GM12892 (cell line): ENCODE measurements at regions not wholly inside any gene's neighbourhood (a gene's known extent, or its start where the extent isn't known, plus 50 kb on each side); places are given as distances from the start of the nearest gene placed in this dataset.
A peak's percentile ranks its signal among the peaks of the same experiment; 100 is the strongest.

Experiments
- DNase-seq: peaks from one replicate; pipeline ENCODE4 v3.0.0; 2011; ENCODE audit not compliant: insufficient read length
- FAIRE-seq: peaks from 2 replicates; lab custom pipeline; 2011; peaks lifted over from hg19 to GRCh38; lab: Jason Lieb, UNC
- POLR2A ChIP-seq: IDR thresholded peaks from 2 replicates; pipeline ENCODE4 v1.6.1; 2011; ENCODE audit warnings: low read depth, low read length, control low read depth
- POLR2AphosphoS5 ChIP-seq: IDR thresholded peaks from 2 replicates; pipeline ENCODE4 v1.6.1; 2011; ENCODE audit warnings: low read depth, low read length, control low read depth
- TAF1 ChIP-seq: IDR thresholded peaks from 2 replicates; pipeline ENCODE4 v1.6.1; 2011; ENCODE audit warnings: low read depth, mild to moderate bottlenecking, control low read depth, low read length, borderline replicate concordance

- DNase-seq, result no peak
- TF ChIP-seq TAF1, result no peak
- TF ChIP-seq POLR2A, result no peak
- TF ChIP-seq POLR2AphosphoS5, result no peak
- peak; percentile 74 for FAIRE-seq
Observed at GRCh38 chr5:5044247-5044840, 95.8 kb upstream of the ADAMTS16 start.

- FAIRE-seq (peak; percentile 24), DNase-seq (no peak)
- TF ChIP-seq TAF1 (no peak), POLR2A (no peak), POLR2AphosphoS5 (no peak)
Observed at GRCh38 chr5:5046680-5047502, 93.2 kb upstream of the ADAMTS16 start.

GRCh38 chr5:5050801-5051200 is 89.3 kb upstream of the ADAMTS16 start:
- no peak for DNase-seq
- FAIRE-seq, result no peak
- TF ChIP-seq POLR2AphosphoS5, result no peak
- no peak for TF ChIP-seq TAF1
- no peak for TF ChIP-seq POLR2A

- FAIRE-seq (no peak), DNase-seq (no peak)
- no peak for TF ChIP-seq POLR2A
Observed at GRCh38 chr5:5055712-5056111, 84.4 kb upstream of the ADAMTS16 start.

- TF ChIP-seq TAF1, result no peak
- no peak for TF ChIP-seq POLR2AphosphoS5
- TF ChIP-seq POLR2A, result no peak
- peak; percentile 40 for FAIRE-seq
Observed at GRCh38 chr5:5061836-5062235, 78.3 kb upstream of the ADAMTS16 start.

GRCh38 chr5:5062525-5063302 is 77.4 kb upstream of the ADAMTS16 start:
- no peak for DNase-seq
- no peak for FAIRE-seq
- TF ChIP-seq TAF1, result no peak
- TF ChIP-seq POLR2AphosphoS5, result no peak
- no peak for TF ChIP-seq POLR2A

More at GRCh38 chr5:5061836-5062235, 78.3 kb upstream of the ADAMTS16 start:
- no peak for DNase-seq

- DNase-seq (no peak), FAIRE-seq (peak; percentile 69)
- no peak for TF ChIP-seq TAF1
- TF ChIP-seq POLR2AphosphoS5, result no peak
Observed at GRCh38 chr5:5063533-5063953, 76.6 kb upstream of the ADAMTS16 start.

GRCh38 chr5:5065472-5065871 is 74.7 kb upstream of the ADAMTS16 start:
- FAIRE-seq (no peak), DNase-seq (no peak)
- TF ChIP-seq POLR2A (peak; percentile 4; the same call in 1 of the 2 replicates), POLR2AphosphoS5 (no peak)

- DNase-seq, result no peak
- TF ChIP-seq POLR2AphosphoS5 (no peak), POLR2A (no peak), TAF1 (no peak)
- FAIRE-seq, result peak; percentile 75
Observed at GRCh38 chr5:5066276-5067186, 73.6 kb upstream of the ADAMTS16 start.

- TF ChIP-seq TAF1, result no peak
- TF ChIP-seq POLR2AphosphoS5, result no peak
- no peak for TF ChIP-seq POLR2A
- no peak for FAIRE-seq
- no peak for DNase-seq
Observed at GRCh38 chr5:5069851-5070250, 70.3 kb upstream of the ADAMTS16 start.

GRCh38 chr5:5071554-5071953 is 68.6 kb upstream of the ADAMTS16 start:
- FAIRE-seq, result no peak
- TF ChIP-seq POLR2A (no peak), POLR2AphosphoS5 (no peak), TAF1 (no peak)
- no peak for DNase-seq
